ENCODE measurements at regions not wholly inside any gene's neighbourhood (a gene's known extent, or its start where the extent isn't known, plus 50 kb on each side); places are given as distances from the start of the nearest gene placed in this dataset.
"Not testable (repeated sequence)": the region's sequence is repeated elsewhere in the genome, so short reads cannot be mapped to it uniquely, and the experiment has no call there.

GRCh38 chr11:134496058-134496457 is 84.0 kb upstream of the B3GAT1 start:
- TF ChIP-seq CTCF, POLR2A (IDR thresholded peaks at IDR 0.05): not testable (repeated sequence)

All from heart left ventricle (tissue), 13 donors.